NCI-H187 (cell line): ENCODE measurements at regions not wholly inside any gene's neighbourhood (a gene's known extent, or its start where the extent isn't known, plus 50 kb on each side); places are given as distances from the start of the nearest gene placed in this dataset.

ENCODE experiments used
- DNase-seq, 2 experiments: peaks; one replicate each; lab custom pipeline; 2025; lab: John Stamatoyannopoulos, UW

- no peak for DNase-seq
Observed at GRCh38 chr7:18413447-18413846, 82.1 kb upstream of the HDAC9 start.

- no peak for DNase-seq
Observed at GRCh38 chr7:18414885-18415284, 80.7 kb upstream of the HDAC9 start.

GRCh38 chr7:18416988-18417387, 78.6 kb upstream of the HDAC9 start:
- no peak for DNase-seq

- DNase-seq, result no peak
Observed at GRCh38 chr7:18419456-18419855, 76.1 kb upstream of the HDAC9 start.

- no peak for DNase-seq
Observed at GRCh38 chr7:18420108-18420507, 75.4 kb upstream of the HDAC9 start.

GRCh38 chr7:18420748-18421147, 74.8 kb upstream of the HDAC9 start:
- DNase-seq, result no peak

GRCh38 chr7:18421297-18422002, 74.1 kb upstream of the HDAC9 start:
- peak in 1 of 2 experiments; percentile 36 for DNase-seq

- DNase-seq, result no peak
Observed at GRCh38 chr7:18425227-18425626, 70.3 kb upstream of the HDAC9 start.

GRCh38 chr7:18425838-18426445, 69.6 kb upstream of the HDAC9 start:
- peak in 1 of 2 experiments; percentile 66 for DNase-seq

- no peak for DNase-seq
Observed at GRCh38 chr7:18426564-18427226, 68.9 kb upstream of the HDAC9 start.

- DNase-seq, result no peak
Observed at GRCh38 chr7:18429547-18429946, 66.0 kb upstream of the HDAC9 start.

- DNase-seq, result no peak
Observed at GRCh38 chr7:18430810-18431209, 64.7 kb upstream of the HDAC9 start.

GRCh38 chr7:18434171-18434570, 61.4 kb upstream of the HDAC9 start:
- no peak for DNase-seq

- DNase-seq, result no peak
Observed at GRCh38 chr7:18437101-18437500, 58.4 kb upstream of the HDAC9 start.

GRCh38 chr7:18440934-18441333, 54.6 kb upstream of the HDAC9 start:
- DNase-seq, result no peak

GRCh38 chr7:18444826-18445225, 50.7 kb upstream of the HDAC9 start:
- no peak for DNase-seq

- no peak for DNase-seq
Observed at GRCh38 chr7:18445483-18445882, 50.1 kb upstream of the HDAC9 start.
